GM23338 (cell line): ENCODE measurements at regions not wholly inside any gene's neighbourhood (a gene's known extent, or its start where the extent isn't known, plus 50 kb on each side); places are given as distances from the start of the nearest gene placed in this dataset.

Source experiments
- ATAC-seq: fragments of 200-7000 bp; cut with Tn5 transposase; 3 replicates; pipeline ENCODE4 v1.9.1; 2020
- DNase-seq: peaks from one replicate; pipeline ENCODE4 v3.0.0-alpha.2; 2015; ENCODE audit warnings: low spot score
- H2AFZ ChIP-seq: fragments of 200-600 bp; sonication (generic); 2 replicates; pipeline ENCODE4 v1.8.0; 2016; ENCODE audit warnings: antibody characterized with exemption, mild to moderate bottlenecking, moderate library complexity
- H3F3A ChIP-seq: fragments of 200-600 bp; sonication (generic); replicated peaks from 2 replicates; pipeline ENCODE4 v1.8.0; 2017; ENCODE audit warnings: antibody characterized with exemption, mixed run types, low read depth
- H3K27ac ChIP-seq: fragments of 200-600 bp; sonication (generic); 2 replicates; pipeline ENCODE4 v1.6.1; 2016; ENCODE audit warnings: low read depth
- H3K27me3 ChIP-seq: fragments of 200-600 bp; sonication (generic); 2 replicates; pipeline ENCODE4 v1.8.0; 2016; ENCODE audit warnings: mild to moderate bottlenecking, mixed run types, moderate library complexity; ENCODE audit not compliant: insufficient read depth
- H3K36me3 ChIP-seq: fragments of 200-600 bp; sonication (generic); 2 replicates; pipeline ENCODE4 v1.8.0; 2016; ENCODE audit warnings: mild to moderate bottlenecking; ENCODE audit not compliant: insufficient read depth
- H3K4me1 ChIP-seq: fragments of 200-600 bp; sonication (generic); 2 replicates; pipeline ENCODE4 v1.8.0; 2016; ENCODE audit warnings: mild to moderate bottlenecking, moderate library complexity; ENCODE audit not compliant: insufficient read depth
- H3K4me2 ChIP-seq: fragments of 200-600 bp; sonication (generic); 2 replicates; pipeline ENCODE4 v1.7.1; 2017; ENCODE audit warnings: mixed run types
- H3K4me3 ChIP-seq: fragments of 200-600 bp; sonication (generic); 2 replicates; pipeline ENCODE4 v1.6.1; 2016; ENCODE audit warnings: mixed run types
- H3K79me2 ChIP-seq: fragments of 200-600 bp; sonication (generic); replicated peaks from 2 replicates; pipeline ENCODE4 v1.8.0; 2017; ENCODE audit warnings: mild to moderate bottlenecking; ENCODE audit not compliant: insufficient read depth
- H3K9me2 ChIP-seq: fragments of 200-600 bp; sonication (generic); 2 replicates; pipeline ENCODE4 v1.8.0; 2017; ENCODE audit not compliant: insufficient read depth
- H4K20me1 ChIP-seq: fragments of 200-600 bp; sonication (generic); replicated peaks from 2 replicates; pipeline ENCODE4 v1.8.0; 2017; ENCODE audit warnings: mild to moderate bottlenecking; ENCODE audit not compliant: insufficient read depth
- H3K27ac Mint-ChIP-seq: 2 replicates; pipeline ENCODE4 v1.8.0; 2020; ENCODE audit warnings: inconsistent platforms, mild to moderate bottlenecking, moderate library complexity, mixed read lengths
- H3K27me3 Mint-ChIP-seq: 3 replicates; pipeline ENCODE4 v1.8.0; 2022; ENCODE audit warnings: low read depth, mild to moderate bottlenecking, moderate library complexity, mixed read lengths, inconsistent platforms; ENCODE audit not compliant: insufficient read depth, poor library complexity
- H3K36me3 Mint-ChIP-seq: 3 replicates; pipeline ENCODE4 v1.8.0; 2021; ENCODE audit warnings: low read depth, mild to moderate bottlenecking, inconsistent platforms, moderate library complexity, mixed read lengths
- H3K4me1 Mint-ChIP-seq: 3 replicates; pipeline ENCODE4 v1.8.0; 2020; ENCODE audit warnings: mild to moderate bottlenecking, inconsistent platforms, mixed read lengths
- H3K4me3 Mint-ChIP-seq: 3 replicates; pipeline ENCODE4 v1.8.0; 2021; ENCODE audit warnings: moderate library complexity, mild to moderate bottlenecking, inconsistent platforms, mixed read lengths
- H3K9me3 Mint-ChIP-seq: 3 replicates; pipeline ENCODE4 v1.8.0; 2020; ENCODE audit warnings: moderate library complexity, mild to moderate bottlenecking, inconsistent platforms, mixed read lengths
- CREB1 ChIP-seq: fragments of 250-450 bp; sonication (Bioruptor Pico); IDR thresholded peaks from 2 replicates; pipeline ENCODE4 v1.5.0; 2020; ENCODE audit warnings: low read depth, mild to moderate bottlenecking, moderate library complexity
- CTCF ChIP-seq, 2 experiments: fragments of 200-600 bp in 1 of 2; sonication (generic) in 1 of 2; conservative IDR thresholded peaks; 2 replicates each; pipeline versions ENCODE4 v1.5.1 to v1.6.1; 2016 to 2017; ENCODE audit warnings: antibody characterized with exemption in 2 of 2, low read depth in 2 of 2, mild to moderate bottlenecking in 2 of 2, moderate library complexity in 1 of 2
- ETS1 ChIP-seq: IDR thresholded peaks from 2 replicates; pipeline ENCODE4 v1.6.1; 2016; ENCODE audit warnings: antibody characterized with exemption
- EZH2 ChIP-seq: fragments of 200-600 bp; sonication (generic); IDR thresholded peaks from one replicate; pipeline ENCODE4 v1.8.0; 2017; ENCODE audit warnings: antibody characterized with exemption, mild to moderate bottlenecking, low read depth; ENCODE audit not compliant: unreplicated experiment
- EZH2phosphoT487 ChIP-seq: fragments of 200-600 bp; sonication (generic); IDR thresholded peaks from one replicate; pipeline ENCODE4 v1.8.1; 2018; ENCODE audit warnings: antibody characterized with exemption; ENCODE audit not compliant: unreplicated experiment
- JUNB ChIP-seq: IDR thresholded peaks from one replicate; pipeline ENCODE4 v1.6.1; 2016; ENCODE audit warnings: antibody characterized with exemption; ENCODE audit not compliant: unreplicated experiment
- NANOG ChIP-seq: IDR thresholded peaks from 2 replicates; pipeline ENCODE4 v1.6.1; 2016; ENCODE audit warnings: antibody characterized with exemption, borderline replicate concordance
- POLR2AphosphoS5 ChIP-seq: IDR thresholded peaks from 2 replicates; pipeline ENCODE4 v1.6.1; 2016; ENCODE audit warnings: antibody characterized with exemption, low read depth
- REST ChIP-seq: IDR thresholded peaks from one replicate; pipeline ENCODE4 v1.6.1; 2018; ENCODE audit warnings: antibody characterized with exemption; ENCODE audit not compliant: unreplicated experiment
- ZNF114 ChIP-seq: fragments of 250-450 bp; sonication (Bioruptor Pico); IDR thresholded peaks from 2 replicates; pipeline ENCODE4 v1.5.0; 2020; ENCODE audit warnings: mild to moderate bottlenecking, moderate library complexity
- ZNF331 ChIP-seq: fragments of 250-450 bp; sonication (Bioruptor Pico); IDR thresholded peaks from 2 replicates; pipeline ENCODE4 v1.5.0; 2020; ENCODE audit warnings: low read depth, mild to moderate bottlenecking, moderate library complexity
- ZNF462 ChIP-seq: fragments of 250-450 bp; sonication (Bioruptor Pico); IDR thresholded peaks from 2 replicates; pipeline ENCODE4 v1.5.0; 2020; ENCODE audit warnings: mild to moderate bottlenecking, moderate library complexity

GRCh38 chr2:114049826-114050225 lies 159.9 kb downstream of the ACTR3 start (continued):
- no peak for TF ChIP-seq ZNF462 (CRISPR knock-in tag)

GRCh38 chr2:114056294-114057143 lies 166.6 kb downstream of the ACTR3 start:
- H3K27me3 ChIP-seq = no peaks in the 10 kb centered on the region
- ATAC-seq = no peak
- TF ChIP-seq EZH2phosphoT487 (no peak), POLR2AphosphoS5 (no peak), EZH2 (no peak), NANOG (no peak), JUNB (no peak), CREB1 (no peak), CTCF (conservative IDR thresholded peaks at IDR 0.05; ENCODE audit: low read depth in 2 of 2) (no peak), ZNF114 (CRISPR knock-in tag) (no peak), REST (no peak), ETS1 (no peak), ZNF331 (CRISPR knock-in tag) (no peak)

More at GRCh38 chr2:114056294-114057143, 166.6 kb downstream of the ACTR3 start:
- Histone ChIP-seq H3K4me1 (no peaks in the 10 kb centered on the region), H3K9me2 (no peaks in the 10 kb centered on the region), H3K79me2 (no peaks in the 10 kb centered on the region), H3K27ac (no peak overlapping the region), H3K36me3 (no peaks in the 10 kb centered on the region; the same call in 1 of the 2 replicates), H4K20me1 (no peaks in the 10 kb centered on the region), H3K4me2 (no peak overlapping the region), H2AFZ (no peak overlapping the region), H3F3A (no peaks in the 10 kb centered on the region), H3K4me3 (no peak overlapping the region)
- DNase-seq = no peak
- Mint-ChIP-seq H3K36me3 (no peaks in the 10 kb centered on the region), H3K9me3 (peaks cover 46% of the 10 kb centered on the region), H3K4me3 (no peak overlapping the region), H3K27me3 (peaks cover 3% of the 10 kb centered on the region), H3K27ac (no peak overlapping the region), H3K4me1 (no peaks in the 10 kb centered on the region)
